HG03159 (cell line): ENCODE measurements at regions not wholly inside any gene's neighbourhood (a gene's known extent, or its start where the extent isn't known, plus 50 kb on each side); places are given as distances from the start of the nearest gene placed in this dataset.

Experiments
- ATAC-seq: cut with Tn5 transposase; IDR thresholded peaks from one replicate; pipeline ENCODE4 v1.9.1; 2021; ENCODE audit warnings: mild to moderate bottlenecking, moderate library complexity; ENCODE audit not compliant: unreplicated experiment

DNA sequence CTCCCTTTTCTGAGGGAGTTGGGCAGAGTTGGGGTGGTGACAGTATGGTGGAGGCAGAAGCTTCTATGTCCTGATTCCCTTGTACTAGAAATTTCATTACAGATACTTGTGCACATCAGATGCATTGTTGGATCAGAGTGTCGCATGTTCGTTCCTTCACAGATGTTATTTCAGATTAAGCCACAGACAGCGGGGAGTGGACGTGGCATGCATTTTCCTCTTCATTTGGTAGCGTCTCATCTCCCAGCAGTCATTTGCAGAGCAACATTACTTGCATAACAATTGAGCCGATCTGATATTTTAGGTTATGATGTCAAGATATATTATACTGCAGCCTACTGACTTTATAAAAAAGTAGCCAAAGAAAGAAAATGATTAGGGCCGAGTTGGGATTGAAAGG, 261.6 kb upstream of the SASH1 start:
- ATAC-seq, result no peak

DNA sequence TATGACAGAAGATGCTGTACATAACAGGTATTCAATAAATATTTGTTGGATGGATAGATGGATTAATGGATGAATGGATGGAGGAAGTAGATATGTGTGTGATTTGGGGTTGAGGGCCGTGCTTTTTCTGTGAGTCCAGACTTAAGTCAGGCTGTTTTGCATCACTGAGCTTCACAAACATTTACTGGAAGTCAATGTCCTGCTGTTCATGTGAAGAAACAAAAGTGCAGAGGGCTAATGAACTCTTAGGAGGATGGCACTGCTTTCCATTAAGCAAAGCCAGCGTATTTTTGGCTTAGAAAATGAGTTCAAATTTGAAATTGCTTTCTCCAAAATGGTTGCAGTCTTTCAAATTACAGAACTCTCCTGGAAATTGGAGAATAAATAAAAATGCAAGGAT, 260.6 kb upstream of the SASH1 start:
- no peak for ATAC-seq

DNA sequence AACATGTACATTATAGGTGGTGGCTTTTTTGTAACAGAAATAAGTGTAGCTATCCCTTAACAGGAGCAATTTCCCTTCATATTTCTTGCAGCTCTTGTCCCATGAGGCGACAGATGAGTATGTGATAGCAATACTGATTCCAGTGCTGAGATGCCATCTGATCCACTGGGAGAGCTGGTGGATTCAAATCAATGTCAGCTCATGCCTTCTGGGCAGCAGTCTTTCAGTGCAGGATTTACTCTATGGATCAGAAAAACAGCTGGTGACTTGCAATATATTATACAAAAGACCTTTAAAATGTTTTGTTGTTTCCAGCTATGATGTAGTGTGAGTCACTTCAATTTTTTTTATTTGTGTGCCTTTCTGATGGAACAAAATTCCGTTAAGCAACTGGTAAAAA, 259.9 kb upstream of the SASH1 start:
- no peak for ATAC-seq

DNA sequence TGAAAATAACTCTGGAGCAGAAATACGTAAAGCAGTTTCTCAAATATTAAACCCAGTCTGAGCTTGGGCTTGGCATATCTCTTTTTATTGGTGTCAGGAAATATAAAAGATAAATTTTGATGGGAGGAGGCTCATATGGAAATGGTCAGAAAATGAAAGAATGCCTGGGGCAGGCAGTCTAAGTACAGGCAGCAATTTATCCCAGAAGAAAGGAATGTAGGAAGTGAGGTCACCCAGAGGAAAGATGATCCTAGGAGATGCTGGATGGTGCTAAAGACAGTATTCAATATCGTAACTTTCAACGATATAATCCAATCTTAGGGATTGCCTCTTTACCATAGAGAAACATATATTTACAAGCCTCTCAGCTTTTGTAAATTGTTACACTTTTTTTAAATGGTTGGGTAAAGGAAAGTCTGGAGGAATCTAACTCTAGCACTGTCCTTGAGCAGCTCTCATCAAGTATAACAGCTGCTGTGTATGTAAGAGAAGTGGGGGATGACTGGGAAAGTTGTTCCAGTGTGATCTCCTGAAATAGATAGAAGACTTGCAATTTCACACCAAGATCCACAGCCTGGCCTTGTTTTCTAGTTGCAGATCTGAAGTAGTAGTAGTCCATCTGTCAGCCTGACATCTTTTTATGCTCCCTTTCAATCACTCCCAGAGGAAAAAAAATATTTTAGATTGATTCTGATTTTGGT, 256.9 kb upstream of the SASH1 start:
- ATAC-seq, result no peak

DNA sequence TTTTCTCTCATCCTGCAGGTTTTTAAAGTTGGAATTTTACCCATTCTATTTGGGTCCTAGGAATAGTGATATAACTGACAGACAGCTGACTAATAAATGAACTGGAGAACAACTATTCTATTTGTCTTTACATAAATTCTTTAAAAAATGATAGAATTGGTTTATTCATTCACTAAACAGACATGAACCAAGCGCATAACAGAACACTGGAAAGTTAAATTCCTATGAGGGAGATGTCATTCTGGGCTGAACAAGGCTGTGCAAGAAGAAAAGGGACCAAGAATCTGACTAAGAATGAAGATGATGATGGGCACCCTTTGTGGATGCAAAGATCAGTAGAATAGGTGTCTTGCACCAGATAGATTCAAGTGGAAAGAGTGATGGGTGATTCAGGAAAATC, 256.3 kb upstream of the SASH1 start:
- ATAC-seq, result no peak

DNA sequence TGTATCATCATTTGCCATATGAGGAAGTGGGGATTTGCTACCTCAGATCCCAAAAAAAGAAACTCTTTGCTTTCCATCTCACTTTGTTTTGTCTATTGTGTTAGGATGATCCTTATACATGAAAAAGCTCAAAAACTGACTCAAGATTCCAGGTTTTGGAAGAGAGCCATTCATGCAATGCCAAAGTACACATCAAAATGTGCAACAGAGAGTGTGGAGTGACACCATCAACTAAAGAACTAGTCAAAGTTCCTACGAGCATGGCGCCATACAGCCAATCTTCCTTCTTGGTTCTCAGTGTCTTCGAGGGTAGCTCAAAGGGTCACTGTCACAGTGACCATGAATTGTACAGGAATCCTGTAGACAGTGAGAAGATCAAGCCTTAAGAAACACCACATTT, 255.8 kb upstream of the SASH1 start:
- ATAC-seq, result no peak

DNA sequence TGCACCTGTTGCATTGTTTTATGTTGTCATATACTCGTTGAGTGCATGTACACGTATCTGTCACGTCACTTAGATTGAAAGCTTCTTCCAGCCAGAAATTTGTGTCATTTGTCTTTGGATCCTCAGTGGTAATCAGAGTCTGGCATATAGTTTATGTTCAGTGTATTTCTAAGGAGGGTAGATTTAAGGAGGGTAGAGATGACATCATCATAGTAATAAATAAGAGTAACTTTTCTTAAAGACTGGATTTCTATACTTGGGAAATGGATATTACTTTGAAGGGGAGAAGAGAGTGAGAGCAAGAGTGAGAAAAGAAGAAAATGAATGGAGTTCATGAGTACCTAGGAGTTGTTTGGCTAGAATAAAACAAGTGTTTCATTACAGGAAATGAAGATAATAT, 255.0 kb upstream of the SASH1 start:
- no peak for ATAC-seq

DNA sequence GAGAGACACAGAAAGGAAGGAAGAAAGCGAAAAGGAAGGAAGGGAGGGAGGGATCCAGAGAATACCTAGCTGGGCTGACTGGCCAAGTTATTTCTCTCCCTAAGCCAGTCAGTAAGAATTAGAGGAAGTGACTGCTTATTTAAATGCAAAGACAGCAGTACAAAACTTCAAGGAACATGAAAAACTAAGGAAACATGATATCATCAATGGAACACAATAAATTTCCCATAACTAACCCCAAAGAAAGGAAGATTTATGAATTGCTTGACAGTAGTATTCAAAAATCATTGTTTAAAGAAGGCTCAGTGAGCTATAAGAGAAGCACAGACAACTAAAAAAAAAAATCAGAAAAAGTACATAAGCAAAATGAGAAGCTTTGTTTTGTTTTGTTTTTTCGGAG, 252.3 kb upstream of the SASH1 start:
- no peak for ATAC-seq

DNA sequence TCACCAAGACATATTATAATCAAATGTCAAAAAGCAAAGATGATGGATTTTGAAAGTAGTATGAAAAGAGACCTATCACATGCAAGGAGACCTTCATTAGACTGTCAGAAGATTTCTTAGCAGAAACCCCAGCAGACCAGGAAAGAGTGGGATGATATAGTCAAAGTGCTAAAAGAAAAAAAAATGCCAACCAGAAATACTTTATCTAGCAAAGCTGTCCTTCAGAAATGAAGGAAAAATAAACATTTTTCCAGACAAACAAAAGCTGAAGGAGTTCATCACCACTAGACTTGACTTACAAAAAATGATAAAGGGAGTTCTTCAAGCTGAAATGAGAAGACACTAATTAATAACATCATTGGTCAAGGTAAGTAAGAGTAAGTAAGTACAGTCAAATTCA, 251.2 kb upstream of the SASH1 start:
- ATAC-seq, result no peak

DNA sequence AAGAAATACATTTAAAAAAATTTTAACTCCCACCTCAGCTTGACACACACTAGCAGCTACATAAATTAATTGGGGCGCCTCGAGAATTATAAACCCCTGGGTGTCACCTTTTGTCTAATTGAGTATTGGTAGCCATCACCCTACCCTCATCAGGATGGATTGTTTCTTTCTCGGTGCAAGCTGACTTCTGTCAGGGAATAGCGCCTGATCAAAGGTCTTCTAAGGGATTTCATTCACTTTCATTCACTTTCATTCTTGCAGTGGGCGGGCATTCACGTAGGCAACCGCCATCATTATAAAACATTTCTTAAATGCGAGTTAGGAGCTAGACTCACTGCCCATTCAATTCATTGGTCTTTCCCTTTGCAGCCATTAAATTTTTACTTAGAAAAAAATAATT, 239.2 kb upstream of the SASH1 start:
- no peak for ATAC-seq

DNA sequence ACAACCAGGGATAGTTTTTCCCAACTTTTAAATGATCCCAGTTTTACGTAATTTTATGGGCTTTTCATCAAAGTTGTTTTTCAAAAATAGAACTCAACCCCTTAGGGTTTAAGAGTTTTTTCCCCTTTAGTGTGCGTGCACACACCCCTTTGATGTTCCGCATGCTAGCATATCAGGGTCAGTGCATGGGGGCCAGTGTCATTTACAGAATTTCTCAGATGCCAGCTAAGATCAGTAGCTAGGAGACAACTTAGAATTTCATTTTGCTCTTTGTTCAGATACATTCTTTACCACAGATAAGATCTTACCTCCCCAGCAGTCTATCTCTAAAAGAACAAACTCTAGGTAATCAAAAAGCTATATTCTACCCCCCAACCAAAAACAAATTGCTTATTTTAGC, 238.5 kb upstream of the SASH1 start:
- ATAC-seq, result no peak

DNA sequence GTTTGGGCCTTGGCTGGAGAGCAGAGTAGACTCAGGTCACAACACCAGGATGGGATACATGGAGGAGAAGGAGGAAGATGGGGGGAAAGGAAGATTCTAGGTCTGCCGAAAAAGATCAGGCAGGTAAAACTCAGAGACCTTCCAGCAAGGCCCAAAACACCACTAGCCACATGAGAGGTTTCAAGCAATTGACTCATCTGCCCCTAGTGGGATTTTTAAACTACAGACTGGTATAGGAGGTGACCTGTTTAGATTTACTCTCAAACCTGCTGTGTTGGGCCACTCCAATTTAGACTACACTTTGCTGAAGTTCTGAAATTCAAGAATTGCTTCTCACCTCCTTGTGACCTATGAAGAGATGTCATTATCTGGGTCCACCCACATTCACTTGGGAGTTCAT, 236.9 kb upstream of the SASH1 start:
- no peak for ATAC-seq

DNA sequence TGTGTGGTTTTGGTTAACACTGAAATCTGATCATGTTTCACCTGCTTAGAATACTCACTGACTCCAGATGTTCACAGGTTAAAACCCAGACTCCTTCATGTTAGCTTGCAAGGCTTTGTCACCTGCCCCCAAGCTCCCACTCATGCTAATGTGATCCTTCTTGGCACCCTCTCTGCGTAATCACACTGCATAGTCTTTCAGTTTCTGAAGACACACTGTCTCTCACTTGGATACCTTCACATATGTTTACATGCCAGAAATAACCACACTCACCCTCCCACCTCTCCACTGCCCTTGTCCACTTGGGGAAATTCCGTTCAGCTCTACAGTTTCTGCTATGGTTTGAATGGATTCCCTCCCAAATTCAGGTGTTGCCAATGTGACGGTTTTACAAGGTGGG, 234.7 kb upstream of the SASH1 start:
- ATAC-seq, result no peak

DNA sequence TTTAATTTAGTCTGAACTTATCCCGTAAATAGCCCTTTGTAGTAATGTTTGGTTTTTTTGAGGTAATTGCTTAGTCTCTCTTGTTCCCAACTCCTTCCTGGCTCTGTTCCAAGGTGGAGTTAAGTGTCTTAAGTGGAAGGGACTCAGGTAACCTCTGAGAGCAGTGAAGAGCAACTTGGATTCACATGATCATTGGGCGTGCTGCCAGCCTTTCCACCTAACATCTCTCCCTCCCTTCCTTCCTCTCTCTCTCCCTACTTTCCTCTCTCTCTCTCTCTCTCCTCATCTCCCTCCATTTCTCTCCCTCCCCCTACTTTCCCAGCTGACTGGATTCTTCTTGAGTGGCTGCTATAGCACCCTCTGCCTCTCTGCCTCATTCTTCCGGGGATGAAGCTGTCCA, 232.9 kb upstream of the SASH1 start:
- no peak for ATAC-seq

DNA sequence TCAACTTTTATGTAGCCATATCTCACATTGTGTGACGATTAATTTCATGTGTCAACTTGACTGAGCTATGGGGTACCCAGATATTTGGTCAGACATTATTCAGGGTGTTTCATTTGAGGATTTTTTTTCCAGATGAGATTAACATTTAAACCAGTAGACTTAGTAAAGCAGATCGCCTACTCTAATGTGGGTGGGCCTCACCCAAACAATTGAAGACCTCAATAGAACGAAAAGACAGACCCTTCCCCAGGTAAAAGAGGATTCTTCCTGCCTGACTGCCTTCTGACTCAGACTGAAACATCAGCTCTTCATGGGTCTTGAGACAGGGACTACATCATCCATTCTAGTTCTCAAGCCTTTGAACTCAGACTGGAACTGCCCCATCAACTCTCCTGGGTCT, 231.7 kb upstream of the SASH1 start:
- ATAC-seq, result no peak

DNA sequence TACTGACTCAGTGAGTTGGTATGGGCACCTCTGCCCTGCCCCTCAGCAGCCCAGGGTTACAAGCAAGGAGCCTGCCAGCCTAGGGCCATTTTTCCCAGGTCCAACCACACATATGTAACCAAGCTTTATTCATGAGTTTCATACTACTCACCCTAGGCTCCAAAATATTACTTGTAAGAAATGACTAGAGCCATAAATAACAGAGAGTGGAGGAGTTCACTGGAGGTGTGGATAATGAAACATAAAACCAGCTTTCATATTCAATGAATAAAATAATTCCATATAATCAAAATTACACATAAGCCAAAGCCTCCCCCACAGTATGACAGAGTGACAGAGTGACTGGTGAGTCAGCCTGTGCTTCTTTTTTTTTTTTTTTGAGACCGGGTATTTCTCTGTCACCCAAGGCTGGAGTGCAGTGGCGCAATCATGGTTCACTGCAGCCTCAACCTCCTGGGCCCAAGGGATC, 229.8 kb upstream of the SASH1 start:
- ATAC-seq, result no peak

DNA sequence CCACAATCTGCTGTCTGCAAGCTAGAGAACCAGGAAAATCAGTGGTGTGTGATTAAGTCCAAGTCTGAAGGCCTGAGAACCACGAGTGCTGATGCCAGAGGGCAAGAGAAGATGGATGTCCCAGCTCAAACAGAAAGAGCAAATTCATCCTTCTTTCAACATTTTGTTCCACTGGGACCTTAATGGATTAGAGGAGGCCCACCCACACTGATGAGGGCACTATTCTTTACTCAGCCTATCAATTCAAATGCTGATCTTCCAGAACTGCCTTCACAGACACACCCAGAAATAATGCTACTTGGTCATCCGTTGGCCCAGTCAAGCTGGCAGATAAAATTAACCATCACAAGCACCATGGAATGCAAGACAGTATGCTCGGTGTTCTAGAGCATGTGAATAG, 226.6 kb upstream of the SASH1 start:
- ATAC-seq, result no peak

DNA sequence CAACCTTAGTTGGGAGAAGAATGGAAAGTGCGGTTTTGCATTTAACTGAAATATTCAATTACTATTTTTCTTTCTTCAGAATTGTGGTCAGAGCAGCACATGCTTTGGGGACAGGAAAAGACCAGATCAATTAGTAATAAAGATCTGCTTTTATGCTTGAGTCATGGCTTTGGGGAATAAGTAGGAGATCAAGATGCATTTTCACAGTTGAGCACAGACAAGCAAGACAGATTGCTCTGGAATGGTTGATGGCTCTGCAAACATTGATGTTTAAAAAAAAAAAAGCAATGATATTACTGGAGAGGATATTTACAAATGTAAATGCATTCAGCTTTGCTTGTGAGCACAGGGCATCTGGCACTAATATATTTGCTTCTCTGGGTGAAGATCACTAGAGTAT, 224.4 kb upstream of the SASH1 start:
- ATAC-seq, result no peak

DNA sequence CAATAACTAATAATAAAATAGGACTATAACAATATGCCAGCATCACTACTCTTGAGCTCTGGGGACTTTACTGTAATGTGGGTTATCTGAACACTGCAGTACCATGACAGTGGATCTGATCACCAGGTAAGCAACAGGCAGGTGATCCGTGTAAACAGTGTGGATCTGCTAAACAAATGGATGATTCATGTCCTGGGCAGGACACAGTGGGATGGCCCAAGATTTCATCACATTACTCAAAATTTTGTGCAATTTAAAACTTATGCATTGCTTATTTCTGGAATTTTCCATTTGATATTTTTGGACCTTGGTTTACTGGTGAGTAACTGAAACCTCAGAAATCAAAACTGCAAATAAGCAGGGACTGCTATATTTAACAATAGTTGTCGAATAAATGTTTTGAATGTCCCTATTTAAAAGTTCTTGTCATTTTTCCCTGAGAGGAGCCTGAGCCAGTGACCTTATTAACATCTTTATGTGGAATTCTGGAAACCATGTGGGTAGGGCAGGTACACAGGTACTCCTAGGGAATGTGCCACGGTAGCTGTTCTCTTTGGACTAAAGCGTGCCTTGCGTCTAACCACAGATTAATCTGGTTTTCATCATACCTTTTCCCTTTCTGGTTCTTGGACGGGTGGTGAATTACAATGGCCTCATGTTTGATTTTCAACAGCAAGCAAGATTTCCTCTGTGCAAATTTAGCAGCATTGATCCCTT, 214.5 kb upstream of the SASH1 start:
- no peak for ATAC-seq

DNA sequence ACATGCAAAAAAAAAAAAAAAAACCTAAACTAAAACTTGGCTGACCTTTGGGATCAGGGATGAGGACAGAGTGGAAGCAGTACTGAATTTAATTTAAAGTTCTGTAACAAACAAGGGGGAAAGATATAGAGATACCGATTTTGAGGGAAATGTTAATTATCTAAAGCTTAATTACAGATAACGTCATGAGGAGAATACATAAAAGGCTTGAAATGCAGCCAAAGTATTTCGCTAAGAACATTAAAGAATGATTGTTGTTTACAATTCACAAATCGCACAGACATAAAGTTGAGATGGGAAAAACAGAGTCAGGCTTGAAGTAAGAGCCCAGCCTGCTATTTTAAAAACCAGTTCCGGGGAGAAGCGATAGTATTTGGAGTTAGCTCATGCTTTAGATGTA, 208.0 kb upstream of the SASH1 start:
- ATAC-seq, result no peak

DNA sequence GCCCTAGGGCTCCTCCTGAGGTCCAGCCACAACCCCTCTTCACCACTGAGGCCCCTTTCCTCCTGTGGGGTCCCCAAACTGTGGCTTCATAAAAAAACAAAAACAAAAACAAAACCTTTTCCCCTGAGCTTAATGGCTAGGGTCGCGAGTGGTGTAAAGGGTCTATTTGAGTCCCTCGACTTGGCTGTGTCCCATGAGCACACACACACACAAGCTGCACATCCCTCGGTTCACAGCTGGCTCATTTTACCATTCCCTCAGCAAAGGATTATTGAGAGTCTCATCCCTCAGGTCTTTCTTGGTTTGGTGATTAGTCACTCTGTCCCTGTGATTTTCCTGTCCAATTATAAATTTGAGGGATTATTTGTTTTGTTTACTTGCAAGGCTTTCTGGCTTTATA, 206.1 kb upstream of the SASH1 start:
- ATAC-seq, result no peak

DNA sequence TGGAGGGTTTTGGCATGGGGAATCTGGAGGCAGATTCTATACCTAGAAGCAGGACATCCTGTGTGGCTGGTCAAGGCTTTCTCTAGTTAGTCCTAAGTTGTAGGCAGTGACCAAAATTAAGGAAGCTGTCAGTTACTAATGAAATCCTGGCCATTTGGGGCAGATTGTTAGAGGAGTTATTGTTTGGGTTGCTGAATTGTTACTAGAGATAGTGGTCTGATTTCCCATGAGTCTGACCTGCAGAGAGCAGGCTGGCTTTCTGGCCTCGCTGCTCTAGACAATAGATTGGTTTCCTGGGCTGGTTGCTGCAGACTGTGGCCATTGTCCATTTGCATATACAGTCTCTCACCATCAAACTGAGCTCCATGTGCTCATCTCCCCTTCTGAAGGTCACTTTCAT, 205.0 kb upstream of the SASH1 start:
- no peak for ATAC-seq

DNA sequence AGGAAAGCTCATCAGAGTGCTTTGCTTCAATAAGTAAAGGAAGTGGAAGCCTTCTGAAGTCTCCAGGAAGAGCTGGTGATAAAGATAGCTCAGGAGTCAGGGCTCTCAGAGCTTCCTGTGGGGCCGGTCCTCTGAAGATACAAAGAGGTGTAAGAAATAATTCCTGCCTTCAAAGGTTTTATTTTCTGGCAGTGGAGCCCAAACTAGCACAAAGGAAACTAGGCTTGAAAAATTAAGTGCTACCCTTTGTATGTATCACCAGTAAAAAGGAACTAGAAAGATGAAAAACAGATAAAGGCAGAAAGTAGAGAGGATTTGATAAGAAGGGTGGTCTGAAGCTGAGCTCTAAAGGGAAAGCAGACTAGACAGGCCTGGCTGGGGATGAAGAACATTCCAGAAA, 204.1 kb upstream of the SASH1 start:
- ATAC-seq, result no peak
